NCI-H2171 treated with DMSO at 0.1 percent for 48 hours (cell line): ENCODE measurements at regions not wholly inside any gene's neighbourhood (a gene's known extent, or its start where the extent isn't known, plus 50 kb on each side); places are given as distances from the start of the nearest gene placed in this dataset.

ENCODE experiments used
- DNase-seq: peaks from one replicate; lab custom pipeline; 2025; lab: John Stamatoyannopoulos, UW

GRCh38 chr1:172801771-172802322 is 142.9 kb downstream of the FASLG start:
- no peak for DNase-seq

GRCh38 chr1:172809750-172810149 is 150.8 kb downstream of the FASLG start:
- DNase-seq = no peak

- DNase-seq = no peak
Observed at GRCh38 chr1:172810480-172811175, 151.7 kb downstream of the FASLG start.

GRCh38 chr1:172811694-172812093 is 152.8 kb downstream of the FASLG start:
- DNase-seq = no peak

- DNase-seq = no peak
Observed at GRCh38 chr1:172812118-172812517, 153.2 kb downstream of the FASLG start.

GRCh38 chr1:172813330-172813729 is 154.4 kb downstream of the FASLG start:
- DNase-seq = no peak

GRCh38 chr1:172814428-172814827 is 155.5 kb downstream of the FASLG start:
- DNase-seq = no peak

GRCh38 chr1:172815740-172816139 is 156.8 kb downstream of the FASLG start:
- no peak for DNase-seq

GRCh38 chr1:172818841-172819527 is 160.1 kb downstream of the FASLG start:
- DNase-seq = no peak

- no peak for DNase-seq
Observed at GRCh38 chr1:172820475-172821158, 161.7 kb downstream of the FASLG start.

GRCh38 chr1:172821609-172822274 is 162.8 kb downstream of the FASLG start:
- DNase-seq = no peak

GRCh38 chr1:172822886-172823285 is 164.0 kb downstream of the FASLG start:
- DNase-seq = no peak

GRCh38 chr1:172823534-172823933 is 164.6 kb downstream of the FASLG start:
- DNase-seq = no peak

- DNase-seq = no peak
Observed at GRCh38 chr1:172824209-172824608, 165.3 kb downstream of the FASLG start.

- DNase-seq = peak; percentile 21
Observed at GRCh38 chr1:172826096-172826741, 167.3 kb downstream of the FASLG start.

- no peak for DNase-seq
Observed at GRCh38 chr1:172827301-172827700, 168.4 kb downstream of the FASLG start.

GRCh38 chr1:172827841-172828240 is 168.9 kb downstream of the FASLG start:
- no peak for DNase-seq

- DNase-seq = no peak
Observed at GRCh38 chr1:172832006-172832725, 173.3 kb downstream of the FASLG start.

- no peak for DNase-seq
Observed at GRCh38 chr1:172833954-172834353, 175.1 kb downstream of the FASLG start.

- no peak for DNase-seq
Observed at GRCh38 chr1:172834609-172835008, 175.7 kb downstream of the FASLG start.

- DNase-seq = no peak
Observed at GRCh38 chr1:172835834-172836233, 176.9 kb downstream of the FASLG start.
